Caco-2 (cell line): ENCODE measurements at regions not wholly inside any gene's neighbourhood (a gene's known extent, or its start where the extent isn't known, plus 50 kb on each side); places are given as distances from the start of the nearest gene placed in this dataset.

ENCODE experiments used
- BruUV-seq: library from RNA; stranded (reverse); fragments of 400-500 nt; replicated peaks from 2 replicates; lab custom pipeline; 2021; lab: Mats Ljungman, UMichigan
- CTCF ChIA-PET: fragments of 300-600 bp; sonication (Branson Sonifier 250); formaldehyde crosslinking; loops from one replicate; lab custom pipeline; 2022; ENCODE audit warnings: antibody characterized with exemption; lab: Charles Lee
- POLR2A ChIA-PET: fragments of 300-600 bp; sonication (Branson Sonifier 250); formaldehyde crosslinking; loops from one replicate; lab custom pipeline; 2022; ENCODE audit warnings: antibody characterized with exemption; lab: Charles Lee
- DNase-seq, 2 experiments: peaks; one replicate each; pipeline versions ENCODE4 v3.0.0 to v3.0.0-alpha.2; 2020 to 2022
- H3K27me3 ChIP-seq: replicated peaks from 2 replicates; pipeline ENCODE4 v1.6.0; 2011; ENCODE audit warnings: low read length; ENCODE audit not compliant: control insufficient read depth, insufficient read depth
- H3K36me3 ChIP-seq: 2 replicates; pipeline ENCODE4 v1.5.1; 2011; ENCODE audit warnings: low read length; ENCODE audit not compliant: control insufficient read depth, insufficient read depth
- H3K4me1 ChIP-seq: fragments of 250-450 bp; sonication (Bioruptor Pico); 2 replicates; pipeline ENCODE4 v1.5.1; 2020; ENCODE audit warnings: mild to moderate bottlenecking
- H3K4me3 ChIP-seq: 2 replicates; pipeline ENCODE4 v1.5.1; 2011; ENCODE audit warnings: low read depth, mild to moderate bottlenecking, control low read depth, low read length
- H3K9me3 ChIP-seq: fragments of 250-450 bp; sonication (Bioruptor Pico); 2 replicates; pipeline ENCODE4 v1.5.1; 2020; ENCODE audit warnings: mild to moderate bottlenecking, moderate library complexity
- H3K27ac Mint-ChIP-seq: one replicate; pipeline ENCODE4 v1.8.0; 2022; ENCODE audit warnings: mixed read lengths; ENCODE audit not compliant: unreplicated experiment
- H3K27me3 Mint-ChIP-seq: one replicate; pipeline ENCODE4 v1.8.0; 2022; ENCODE audit warnings: mixed read lengths; ENCODE audit not compliant: insufficient read depth, unreplicated experiment
- H3K36me3 Mint-ChIP-seq: one replicate; pipeline ENCODE4 v1.8.0; 2022; ENCODE audit warnings: mild to moderate bottlenecking, mixed read lengths; ENCODE audit not compliant: insufficient read depth, unreplicated experiment
- H3K4me1 Mint-ChIP-seq: one replicate; pipeline ENCODE4 v1.8.0; 2022; ENCODE audit warnings: low read depth, mixed read lengths; ENCODE audit not compliant: unreplicated experiment
- H3K4me3 Mint-ChIP-seq: one replicate; pipeline ENCODE4 v1.8.0; 2022; ENCODE audit warnings: mild to moderate bottlenecking, moderate library complexity, mixed read lengths; ENCODE audit not compliant: unreplicated experiment
- H3K9me3 Mint-ChIP-seq: one replicate; pipeline ENCODE4 v1.8.0; 2022; ENCODE audit warnings: mixed read lengths; ENCODE audit not compliant: unreplicated experiment
- intact Hi-C: fragments of 100-400 bp; cut with micrococcal nuclease; formaldehyde crosslinking; loops from one replicate; pipeline ENCODE4 v1.10.0; 2022; ENCODE audit not compliant: unreplicated experiment
- TF ChIP-seq, protein P1 (sequence below), 2 experiments: fragments of 200-600 bp in 1 of 2; IDR thresholded peaks; 1 replicate in 1 of 2; 2 replicates in 1 of 2; pipeline versions ENCODE4 v1.5.1 to v1.8.0; 2011 to 2022; ENCODE audit warnings: antibody characterized with exemption in 1 of 2, control low read depth in 1 of 2, inconsistent platforms in 1 of 2, low read depth in 1 of 2, low read length in 1 of 2, mild to moderate bottlenecking in 1 of 2, moderate library complexity in 1 of 2; ENCODE audit not compliant: insufficient read depth in 1 of 2, severe bottlenecking in 1 of 2, unreplicated experiment in 1 of 2

DNA sequence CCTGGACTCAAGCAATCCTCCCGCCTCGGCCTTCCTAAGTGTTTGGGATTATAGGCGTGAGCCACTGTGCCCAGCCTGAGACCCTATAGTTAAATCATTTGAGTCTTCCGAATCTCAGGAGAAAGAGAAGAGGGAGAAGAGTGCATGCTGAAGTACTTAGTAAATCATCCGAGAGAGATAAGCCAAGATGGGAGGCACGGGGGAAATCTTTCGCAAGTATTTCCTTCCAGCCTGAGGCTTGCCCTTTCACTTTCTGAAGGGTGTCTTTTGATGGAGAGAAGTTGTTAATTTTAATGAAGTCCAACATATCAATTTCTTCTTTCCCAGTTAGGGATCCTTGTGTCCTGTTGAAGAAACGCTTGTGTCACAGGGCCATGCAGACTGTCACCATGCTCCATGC lies 97.1 kb upstream of the SLC6A6 start:
- Histone ChIP-seq H3K27me3 (no peaks in the 10 kb centered on the region), H3K9me3 (no peaks in the 10 kb centered on the region), H3K4me1 (peaks cover 25% of the 10 kb centered on the region), H3K36me3 (no peaks in the 10 kb centered on the region), H3K4me3 (no peak overlapping the region)
- DNase-seq: no peak
- Mint-ChIP-seq H3K4me3 (no peak overlapping the region), H3K27ac (peak overlapping the region; percentile 69), H3K9me3 (peaks cover 10% of the 10 kb centered on the region), H3K27me3 (no peaks in the 10 kb centered on the region), H3K36me3 (no peaks in the 10 kb centered on the region), H3K4me1 (peaks cover 33% of the 10 kb centered on the region)
- ChIA-PET POLR2A (no interaction called here), CTCF (no interaction called here)
- intact Hi-C loops: no loop called here
- BruUV-seq: no TSS peak
- TF ChIP-seq, protein P1, sequence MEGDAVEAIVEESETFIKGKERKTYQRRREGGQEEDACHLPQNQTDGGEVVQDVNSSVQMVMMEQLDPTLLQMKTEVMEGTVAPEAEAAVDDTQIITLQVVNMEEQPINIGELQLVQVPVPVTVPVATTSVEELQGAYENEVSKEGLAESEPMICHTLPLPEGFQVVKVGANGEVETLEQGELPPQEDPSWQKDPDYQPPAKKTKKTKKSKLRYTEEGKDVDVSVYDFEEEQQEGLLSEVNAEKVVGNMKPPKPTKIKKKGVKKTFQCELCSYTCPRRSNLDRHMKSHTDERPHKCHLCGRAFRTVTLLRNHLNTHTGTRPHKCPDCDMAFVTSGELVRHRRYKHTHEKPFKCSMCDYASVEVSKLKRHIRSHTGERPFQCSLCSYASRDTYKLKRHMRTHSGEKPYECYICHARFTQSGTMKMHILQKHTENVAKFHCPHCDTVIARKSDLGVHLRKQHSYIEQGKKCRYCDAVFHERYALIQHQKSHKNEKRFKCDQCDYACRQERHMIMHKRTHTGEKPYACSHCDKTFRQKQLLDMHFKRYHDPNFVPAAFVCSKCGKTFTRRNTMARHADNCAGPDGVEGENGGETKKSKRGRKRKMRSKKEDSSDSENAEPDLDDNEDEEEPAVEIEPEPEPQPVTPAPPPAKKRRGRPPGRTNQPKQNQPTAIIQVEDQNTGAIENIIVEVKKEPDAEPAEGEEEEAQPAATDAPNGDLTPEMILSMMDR (IDR thresholded peaks at IDR 0.05; ENCODE audit: insufficient read depth in 1 of 2, low read depth in 1 of 2, low read length in 1 of 2, severe bottlenecking in 1 of 2, unreplicated experiment in 1 of 2): no peak

DNA sequence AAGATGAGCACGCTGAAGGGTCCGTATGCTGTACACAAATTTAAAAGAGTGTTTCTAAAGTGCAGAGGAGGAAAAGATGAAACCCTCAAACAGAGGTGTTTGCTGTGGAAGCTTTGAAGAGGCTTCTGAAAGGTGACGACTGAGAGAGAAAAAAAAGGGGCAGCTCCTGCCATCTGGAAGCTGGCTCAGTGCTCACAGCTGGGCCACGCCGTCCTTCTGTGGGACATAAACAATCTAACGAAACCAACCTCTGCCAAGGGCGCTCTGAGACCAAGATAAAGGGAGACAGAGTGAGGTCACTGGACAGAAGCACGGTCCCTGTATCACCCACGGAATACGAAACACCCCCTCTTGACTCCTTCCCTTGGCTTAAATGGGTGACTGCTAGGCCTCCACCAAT lies 96.3 kb upstream of the SLC6A6 start:
- peak overlapping the region; percentile 69 for H3K27ac Mint-ChIP-seq
- Histone ChIP-seq H3K36me3 (no peaks in the 10 kb centered on the region), H3K4me3 (no peak overlapping the region), H3K4me1 (peaks cover 20% of the 10 kb centered on the region), H3K9me3 (no peaks in the 10 kb centered on the region), H3K27me3 (no peaks in the 10 kb centered on the region)
- H3K9me3 Mint-ChIP-seq: peaks cover 10% of the 10 kb centered on the region
- TF ChIP-seq, protein P1 (IDR thresholded peaks at IDR 0.05; ENCODE audit: insufficient read depth in 1 of 2, low read depth in 1 of 2, low read length in 1 of 2, severe bottlenecking in 1 of 2, unreplicated experiment in 1 of 2): no peak
- H3K27me3 Mint-ChIP-seq: no peaks in the 10 kb centered on the region
- DNase-seq: no peak
- BruUV-seq: no TSS peak
- intact Hi-C loops: no loop called here
- POLR2A ChIA-PET: no interaction called here
- no peaks in the 10 kb centered on the region for H3K36me3 Mint-ChIP-seq
- CTCF ChIA-PET: interaction anchor here (1.1 kb wide), 1 partner anchor 103 kb away, joined by 3 read pairs; no protein-coding TSS in a partner anchor
- H3K4me3 Mint-ChIP-seq: no peak overlapping the region
- H3K4me1 Mint-ChIP-seq: peaks cover 29% of the 10 kb centered on the region

DNA sequence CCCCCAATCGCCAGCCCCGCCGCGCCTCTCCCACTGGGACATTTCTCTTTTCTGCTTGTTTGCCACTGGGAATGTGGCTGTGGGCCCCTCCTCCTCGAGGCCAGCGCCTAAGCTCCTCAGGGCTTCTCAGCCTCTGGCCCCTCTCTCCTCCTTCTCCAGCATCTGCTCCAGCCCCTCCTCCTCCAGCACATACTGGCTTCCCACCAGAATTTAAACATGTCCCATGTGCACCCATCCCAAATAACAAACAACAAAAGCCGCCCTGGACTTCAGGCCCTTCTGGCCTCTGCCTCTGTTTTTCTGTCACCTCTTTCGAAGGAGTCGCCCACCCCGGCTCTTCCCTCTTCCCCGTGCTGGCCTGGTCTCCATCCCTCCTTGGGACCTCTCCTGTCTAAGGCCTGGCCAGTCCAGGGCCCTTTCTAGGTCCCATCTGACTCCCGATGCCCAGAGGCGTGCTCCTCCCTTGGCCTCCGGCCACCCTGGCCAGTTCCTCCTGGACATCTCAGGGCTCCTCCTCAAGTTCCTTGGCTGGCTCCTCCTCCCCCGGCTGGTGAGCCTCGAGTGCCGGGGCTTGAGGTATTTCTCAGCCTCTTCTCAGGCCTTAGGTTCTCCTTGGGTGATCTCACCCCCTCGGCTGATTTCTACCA lies 94.6 kb upstream of the SLC6A6 start:
- CTCF ChIA-PET: no interaction called here
- H3K27me3 Mint-ChIP-seq: no peaks in the 10 kb centered on the region

More for the DNA sequence above, 94.6 kb upstream of the SLC6A6 start:
- no TSS peak for BruUV-seq
- Histone ChIP-seq H3K27me3 (no peaks in the 10 kb centered on the region), H3K36me3 (no peaks in the 10 kb centered on the region), H3K4me1 (peaks cover 20% of the 10 kb centered on the region), H3K9me3 (no peaks in the 10 kb centered on the region), H3K4me3 (no peak overlapping the region)
- H3K9me3 Mint-ChIP-seq: peaks cover 10% of the 10 kb centered on the region
- H3K4me1 Mint-ChIP-seq: peaks cover 35% of the 10 kb centered on the region
- H3K4me3 Mint-ChIP-seq: no peak overlapping the region
- TF ChIP-seq, protein P1 (IDR thresholded peaks at IDR 0.05; ENCODE audit: insufficient read depth in 1 of 2, low read depth in 1 of 2, low read length in 1 of 2, severe bottlenecking in 1 of 2, unreplicated experiment in 1 of 2): no peak
- H3K36me3 Mint-ChIP-seq: peaks cover 11% of the 10 kb centered on the region
- intact Hi-C loops: no loop called here
- POLR2A ChIA-PET: no interaction called here
- DNase-seq: no peak
- peak overlapping the region; percentile 71 for H3K27ac Mint-ChIP-seq
